Colonic mucosa (tissue), 4 donors: ENCODE measurements at regions not wholly inside any gene's neighbourhood (a gene's known extent, or its start where the extent isn't known, plus 50 kb on each side); places are given as distances from the start of the nearest gene placed in this dataset.

Experiments used
- DNase-seq: peaks from one replicate; pipeline ENCODE4 v3.0.0-alpha.2; 2020
- H3K27ac ChIP-seq: fragments of 200-600 bp; one replicate; pipeline ENCODE4 v1.8.0; 2021
- H3K27me3 ChIP-seq: fragments of 200-600 bp; one replicate; pipeline ENCODE4 v1.8.0; 2021
- H3K36me3 ChIP-seq: fragments of 200-600 bp; one replicate; pipeline ENCODE4 v1.8.0; 2021
- H3K4me1 ChIP-seq: fragments of 200-600 bp; one replicate; pipeline ENCODE4 v1.8.0; 2021; ENCODE audit warnings: mild to moderate bottlenecking
- H3K4me3 ChIP-seq: fragments of 200-600 bp; one replicate; pipeline ENCODE4 v1.8.0; 2021
- H3K9ac ChIP-seq, 2 donors: one replicate each; pipeline ENCODE4 v1.7.0; 2013; ENCODE audit warnings: control low read depth in 2 of 2, low read depth in 2 of 2, low read length in 2 of 2
- H3K9me3 ChIP-seq: fragments of 200-600 bp; one replicate; pipeline ENCODE4 v1.8.0; 2021
- intact Hi-C: fragments of 100-400 bp; cut with DNase I; formaldehyde crosslinking; loops from one replicate; pipeline ENCODE4 v1.14.1; 2022
- TF ChIP-seq, protein P1 (sequence below): fragments of 200-600 bp; IDR thresholded peaks from one replicate; pipeline ENCODE4 v1.8.0; 2022; ENCODE audit warnings: antibody characterized with exemption, mild to moderate bottlenecking
- donor health status: healthy.
- donor health status: DM: no; HTN: no; CAD: no.
- donor health status: DM: no; HTN: no; CAD: no.

DNA sequence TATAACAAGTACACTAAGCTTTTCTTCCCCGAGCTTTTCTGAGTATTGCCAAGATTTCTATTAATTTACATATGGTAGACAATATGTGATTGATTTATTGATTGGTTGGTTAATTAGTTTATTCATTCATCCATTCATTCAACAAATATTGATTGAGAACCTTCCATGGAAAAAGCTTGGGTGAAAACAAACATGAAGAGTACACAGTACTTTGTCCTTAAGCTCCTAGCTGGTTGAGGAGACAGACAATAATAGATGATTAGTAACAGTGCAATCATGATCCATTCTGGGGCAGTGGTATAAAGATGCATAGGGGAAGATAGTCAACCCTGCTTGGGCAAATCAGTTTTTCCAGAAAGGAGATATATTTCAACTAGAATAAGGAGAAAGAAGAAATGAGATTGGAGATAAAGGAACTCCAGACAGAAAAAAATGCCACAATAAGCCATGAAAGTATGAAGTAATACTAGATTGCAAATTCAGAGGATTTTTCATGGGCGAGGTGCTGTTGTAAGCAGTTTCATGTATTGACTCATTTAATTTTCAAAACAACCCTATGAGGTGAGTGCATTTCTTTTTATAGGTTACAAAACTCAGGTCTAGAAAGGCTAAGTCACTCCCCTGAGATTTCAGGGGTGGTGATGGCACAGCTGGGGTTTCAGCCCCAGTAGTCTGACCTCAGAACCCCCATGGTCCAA is 129.5 kb downstream of the RND3 start:
- TF ChIP-seq, protein P1, sequence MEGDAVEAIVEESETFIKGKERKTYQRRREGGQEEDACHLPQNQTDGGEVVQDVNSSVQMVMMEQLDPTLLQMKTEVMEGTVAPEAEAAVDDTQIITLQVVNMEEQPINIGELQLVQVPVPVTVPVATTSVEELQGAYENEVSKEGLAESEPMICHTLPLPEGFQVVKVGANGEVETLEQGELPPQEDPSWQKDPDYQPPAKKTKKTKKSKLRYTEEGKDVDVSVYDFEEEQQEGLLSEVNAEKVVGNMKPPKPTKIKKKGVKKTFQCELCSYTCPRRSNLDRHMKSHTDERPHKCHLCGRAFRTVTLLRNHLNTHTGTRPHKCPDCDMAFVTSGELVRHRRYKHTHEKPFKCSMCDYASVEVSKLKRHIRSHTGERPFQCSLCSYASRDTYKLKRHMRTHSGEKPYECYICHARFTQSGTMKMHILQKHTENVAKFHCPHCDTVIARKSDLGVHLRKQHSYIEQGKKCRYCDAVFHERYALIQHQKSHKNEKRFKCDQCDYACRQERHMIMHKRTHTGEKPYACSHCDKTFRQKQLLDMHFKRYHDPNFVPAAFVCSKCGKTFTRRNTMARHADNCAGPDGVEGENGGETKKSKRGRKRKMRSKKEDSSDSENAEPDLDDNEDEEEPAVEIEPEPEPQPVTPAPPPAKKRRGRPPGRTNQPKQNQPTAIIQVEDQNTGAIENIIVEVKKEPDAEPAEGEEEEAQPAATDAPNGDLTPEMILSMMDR: no peak
- intact Hi-C loops: no loop called here
- H3K27ac ChIP-seq: no peak overlapping the region
- no peaks in the 10 kb centered on the region for H3K27me3 ChIP-seq
- H3K9ac ChIP-seq: no peak overlapping the region
- H3K4me3 ChIP-seq: no peak overlapping the region
- no peaks in the 10 kb centered on the region for H3K4me1 ChIP-seq
- H3K9me3 ChIP-seq: no peaks in the 10 kb centered on the region
- H3K36me3 ChIP-seq: no peaks in the 10 kb centered on the region
- DNase-seq: no peak

DNA sequence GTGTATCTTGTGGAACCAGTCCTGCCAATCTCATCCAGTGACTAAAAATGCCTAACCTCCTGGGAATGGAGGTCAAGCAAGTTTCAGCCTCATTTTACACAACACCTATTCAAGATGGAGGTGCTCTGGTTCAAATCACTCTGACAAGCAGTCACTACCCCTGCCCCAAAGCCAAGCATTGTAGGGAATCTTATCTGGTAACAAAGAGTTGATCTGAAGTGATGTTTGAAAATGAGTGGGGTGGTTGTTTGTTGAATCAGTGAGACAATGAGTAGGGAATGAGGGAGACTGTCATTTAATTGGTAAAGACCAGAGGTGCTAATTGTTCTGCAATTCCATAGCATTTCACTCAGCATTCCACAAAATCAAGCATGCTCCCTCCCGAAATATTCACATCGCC is 132.0 kb downstream of the RND3 start:
- DNase-seq: no peak
- TF ChIP-seq, protein P1: no peak
- Histone ChIP-seq H3K9ac (no peak overlapping the region), H3K27ac (no peak overlapping the region), H3K9me3 (no peaks in the 10 kb centered on the region), H3K4me1 (no peaks in the 10 kb centered on the region), H3K36me3 (no peaks in the 10 kb centered on the region), H3K4me3 (no peak overlapping the region), H3K27me3 (no peaks in the 10 kb centered on the region)
- intact Hi-C loops: no loop called here

DNA sequence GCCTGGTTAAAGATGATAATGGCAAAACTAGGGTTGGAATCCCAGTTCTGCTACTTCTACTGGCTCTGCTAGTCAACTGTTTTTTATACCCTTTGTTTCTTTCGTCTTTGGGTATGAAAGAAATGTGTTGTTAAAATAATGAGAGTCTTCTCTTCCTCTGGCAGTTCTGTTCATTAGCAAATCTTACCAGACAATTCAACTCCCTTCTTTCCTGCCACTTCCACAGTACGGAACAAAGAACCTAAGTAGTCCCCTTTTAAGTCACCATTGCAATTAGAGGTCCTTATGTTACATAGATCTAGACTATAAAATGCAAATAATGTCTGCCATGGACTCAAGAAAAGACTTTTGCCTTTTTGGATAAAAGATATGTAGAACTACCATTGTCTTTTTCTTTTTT is 134.1 kb downstream of the RND3 start:
- H3K4me1 ChIP-seq: no peaks in the 10 kb centered on the region
- no peak overlapping the region for H3K4me3 ChIP-seq
- H3K9ac ChIP-seq: no peak overlapping the region
- intact Hi-C loops: no loop called here
- no peak for DNase-seq
- TF ChIP-seq, protein P1: no peak
- no peaks in the 10 kb centered on the region for H3K36me3 ChIP-seq
- no peak overlapping the region for H3K27ac ChIP-seq
- H3K9me3 ChIP-seq: no peaks in the 10 kb centered on the region
- no peaks in the 10 kb centered on the region for H3K27me3 ChIP-seq

DNA sequence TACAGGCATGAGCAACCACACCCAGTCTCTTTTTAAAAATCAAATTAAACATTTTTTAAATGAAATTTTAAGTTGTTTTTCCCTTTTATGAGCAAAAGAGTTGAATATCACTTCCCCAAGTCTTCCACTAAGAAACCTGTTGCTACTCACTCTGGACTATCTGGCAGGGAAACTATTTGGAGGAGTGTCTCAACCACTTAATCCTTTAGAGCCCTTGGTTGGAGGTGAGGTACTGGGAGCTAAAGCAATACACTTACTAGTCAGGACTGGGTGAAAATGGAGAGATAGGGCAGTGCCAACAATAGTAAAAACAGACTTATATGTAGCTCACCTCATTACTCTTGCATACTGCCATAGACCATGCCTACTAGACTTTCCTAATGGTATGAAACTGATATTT is 135.5 kb downstream of the RND3 start:
- intact Hi-C loops: no loop called here
- Histone ChIP-seq H3K36me3 (no peaks in the 10 kb centered on the region), H3K9me3 (no peaks in the 10 kb centered on the region), H3K4me3 (no peak overlapping the region), H3K9ac (no peak overlapping the region), H3K27me3 (no peaks in the 10 kb centered on the region), H3K27ac (no peak overlapping the region), H3K4me1 (no peaks in the 10 kb centered on the region)
- TF ChIP-seq, protein P1: no peak
- no peak for DNase-seq

DNA sequence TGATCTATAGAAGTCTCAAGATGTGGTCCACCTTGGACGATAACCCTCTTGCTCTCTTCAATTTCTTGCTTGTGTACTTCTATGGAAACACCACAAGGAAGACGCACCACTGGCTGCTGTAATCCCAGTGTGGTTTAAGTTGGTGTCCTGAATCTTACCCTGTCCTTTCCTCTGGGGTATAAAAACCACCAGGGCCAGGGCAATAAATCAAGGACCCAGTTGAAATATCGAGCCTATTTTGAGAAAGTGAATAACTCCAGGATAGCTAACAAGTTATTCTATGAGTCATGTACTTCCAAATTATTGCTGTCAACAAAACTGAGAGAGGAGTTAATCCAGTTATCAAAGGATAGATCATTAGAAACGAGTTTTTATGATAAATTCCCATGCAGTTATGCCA is 137.0 kb downstream of the RND3 start:
- H3K27ac ChIP-seq: no peak overlapping the region
- TF ChIP-seq, protein P1: no peak
- no peaks in the 10 kb centered on the region for H3K36me3 ChIP-seq
- no peak for DNase-seq
- intact Hi-C loops: no loop called here
- H3K4me3 ChIP-seq: no peak overlapping the region
- H3K4me1 ChIP-seq: no peaks in the 10 kb centered on the region
- H3K9me3 ChIP-seq: no peaks in the 10 kb centered on the region
- H3K27me3 ChIP-seq: no peaks in the 10 kb centered on the region
- no peak overlapping the region for H3K9ac ChIP-seq
